ENCODE measurements at regions not wholly inside any gene's neighbourhood (a gene's known extent, or its start where the extent isn't known, plus 50 kb on each side); places are given as distances from the start of the nearest gene placed in this dataset.

GRCh38 chr18:37694516-37694915 lies 128.9 kb upstream of the CELF4 start:
- no TSS peak for BruUV-seq (replicated peaks)
- Histone ChIP-seq H3K9ac (ENCODE audit: control insufficient read depth, insufficient read depth, low read length) (no peak overlapping the region), H3K4me1 (ENCODE audit: control insufficient read depth, insufficient read depth, low read length) (no peaks in the 10 kb centered on the region), H3K9me3 (replicated peaks; ENCODE audit: control insufficient read depth, insufficient read depth, low read length) (no peaks in the 10 kb centered on the region), H3K27ac (ENCODE audit: control insufficient read depth, insufficient read depth) (no peak overlapping the region), H3K4me3 (no peak overlapping the region), H3K27me3 (replicated peaks in 1 of 2; ENCODE audit: control insufficient read depth in 2 of 2, insufficient read depth in 2 of 2, low read length in 1 of 2) (no peaks in the 10 kb centered on the region; a peak in 1 of 4 replicates), H3K79me2 (ENCODE audit: control insufficient read depth, insufficient read depth, low read length) (no peaks in the 10 kb centered on the region), H3K4me2 (ENCODE audit: control insufficient read depth, insufficient read depth) (no peak overlapping the region), H3K36me3 (ENCODE audit: control insufficient read depth in 2 of 2, insufficient read depth in 2 of 2, low read length in 1 of 2) (no peaks in the 10 kb centered on the region), H4K20me1 (ENCODE audit: control insufficient read depth, insufficient read depth) (no peaks in the 10 kb centered on the region), H2AFZ (ENCODE audit: control insufficient read depth, low read depth, low read length) (no peak overlapping the region)
- ChIA-PET POLR2A (interaction anchor here (0.7 kb wide), 1 partner anchor 750 kb away, joined by 4 read pairs; no protein-coding TSS in a partner anchor), SMC1A (ENCODE audit: uncharacterized antibody, unreplicated experiment) (no interaction called here), RAD21 (ENCODE audit: unreplicated experiment) (no interaction called here), CTCF (no interaction called here)
- DNase-seq (ENCODE audit: low read depth, low spot score) = no peak
- intact Hi-C loops (cut with micrococcal nuclease; ENCODE audit: unreplicated experiment) (no loop called here), in situ Hi-C loops (cut with MboI) (no loop called here)
- FAIRE-seq = no peak
- no peak for ATAC-seq
- TF ChIP-seq ZZZ3 (IDR thresholded peaks at IDR 0.05; ENCODE audit: control insufficient read depth, insufficient read length, low read depth) = no peak
- no peak for TF ChIP-seq SIX5 (IDR thresholded peaks at IDR 0.05; ENCODE audit: low read depth, low read length, severe bottlenecking)
- TF ChIP-seq RUNX3 (IDR thresholded peaks at IDR 0.05; ENCODE audit: low read length) = no peak
- TF ChIP-seq E4F1 (IDR thresholded peaks at IDR 0.05; ENCODE audit: borderline replicate concordance, partially characterized antibody) = no peak
- TF ChIP-seq NFIC (IDR thresholded peaks at IDR 0.05; ENCODE audit: low read depth, low read length) = no peak
- no peak for TF ChIP-seq IRF4 (IDR thresholded peaks at IDR 0.05; ENCODE audit: low read depth, low read length)
- TF ChIP-seq JUND (IDR thresholded peaks at IDR 0.05; ENCODE audit: low read depth, low read length) = no peak
- TF ChIP-seq SREBF2 (IDR thresholded peaks at IDR 0.05; ENCODE audit: low read length) = no peak
- no peak for TF ChIP-seq TCF12 (IDR thresholded peaks at IDR 0.05; ENCODE audit: low read depth, low read length)
- no peak for TF ChIP-seq GABPA (IDR thresholded peaks at IDR 0.05; ENCODE audit: low read depth)
- no peak for TF ChIP-seq ATF7 (IDR thresholded peaks at IDR 0.05; ENCODE audit: low read depth)
- TF ChIP-seq EGR1 (IDR thresholded peaks at IDR 0.05; ENCODE audit: borderline replicate concordance in 1 of 2, low read depth in 2 of 2, low read length in 2 of 2) = no peak
- no peak for TF ChIP-seq BCLAF1 (IDR thresholded peaks at IDR 0.05)
- TF ChIP-seq SRF (IDR thresholded peaks at IDR 0.05; ENCODE audit: low read depth in 2 of 2, low read length in 2 of 2) = no peak
- TF ChIP-seq ZNF274 (IDR thresholded peaks at IDR 0.05; ENCODE audit: insufficient read depth, insufficient read length) = no peak
- 5% methylated on average over 4 of the region's 4 CpGs for WGBS (ENCODE audit: insufficient coverage, insufficient replicate concordance, low lambda C conversion rate, missing lambda C conversion rate)

All from GM12878 (cell line).